Gastroesophageal sphincter (tissue), 3 donors: ENCODE measurements at regions not wholly inside any gene's neighbourhood (a gene's known extent, or its start where the extent isn't known, plus 50 kb on each side); places are given as distances from the start of the nearest gene placed in this dataset.

ENCODE experiments used
- EP300 ChIP-seq: sonication (generic); formaldehyde crosslinking; IDR thresholded peaks from one replicate; pipeline ENCODE4 v1.6.1; 2017; ENCODE audit warnings: antibody characterized with exemption, mild to moderate bottlenecking
- POLR2A ChIP-seq, 2 donors: fragments of 450-650 bp; IDR thresholded peaks; one replicate each; pipeline ENCODE4 v1.6.1; 2017; ENCODE audit warnings: antibody characterized with exemption in 2 of 2, mild to moderate bottlenecking in 2 of 2, moderate library complexity in 1 of 2
- POLR2AphosphoS5 ChIP-seq: sonication (generic); formaldehyde crosslinking; IDR thresholded peaks from one replicate; pipeline ENCODE4 v1.6.1; 2017; ENCODE audit warnings: antibody characterized with exemption
- TF ChIP-seq, protein P1 (sequence below), 4 experiments: fragments of 200-600 bp in 2 of 4; fragments of 450-650 bp in 2 of 4; sonication (generic) in 1 of 4; IDR thresholded peaks; one replicate each; pipeline ENCODE4 v1.5.1; 2017 to 2019; ENCODE audit warnings: antibody characterized with exemption in 4 of 4, mild to moderate bottlenecking in 2 of 4, moderate library complexity in 2 of 4

DNA sequence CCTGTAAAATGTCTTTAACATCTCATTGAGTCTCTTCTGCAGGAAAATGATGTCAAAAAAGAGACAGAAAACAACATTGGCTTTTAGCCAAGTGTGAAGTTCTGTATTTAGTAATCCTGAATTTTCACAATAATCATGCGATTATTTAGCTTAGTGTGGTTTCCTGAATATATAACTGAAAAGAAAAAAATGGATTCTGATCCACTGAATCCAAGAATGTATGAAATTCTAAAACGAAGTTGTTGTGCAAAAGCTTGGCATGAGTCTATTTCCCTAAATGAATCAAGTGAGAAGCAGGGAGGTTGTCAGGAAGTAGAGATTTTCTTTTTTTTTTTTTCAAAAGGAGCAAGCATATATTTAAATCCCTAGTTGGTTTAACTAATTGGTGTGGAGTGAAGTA is 145.9 kb upstream of the CDH6 start:
- no peak for TF ChIP-seq EP300
- TF ChIP-seq, protein P1, sequence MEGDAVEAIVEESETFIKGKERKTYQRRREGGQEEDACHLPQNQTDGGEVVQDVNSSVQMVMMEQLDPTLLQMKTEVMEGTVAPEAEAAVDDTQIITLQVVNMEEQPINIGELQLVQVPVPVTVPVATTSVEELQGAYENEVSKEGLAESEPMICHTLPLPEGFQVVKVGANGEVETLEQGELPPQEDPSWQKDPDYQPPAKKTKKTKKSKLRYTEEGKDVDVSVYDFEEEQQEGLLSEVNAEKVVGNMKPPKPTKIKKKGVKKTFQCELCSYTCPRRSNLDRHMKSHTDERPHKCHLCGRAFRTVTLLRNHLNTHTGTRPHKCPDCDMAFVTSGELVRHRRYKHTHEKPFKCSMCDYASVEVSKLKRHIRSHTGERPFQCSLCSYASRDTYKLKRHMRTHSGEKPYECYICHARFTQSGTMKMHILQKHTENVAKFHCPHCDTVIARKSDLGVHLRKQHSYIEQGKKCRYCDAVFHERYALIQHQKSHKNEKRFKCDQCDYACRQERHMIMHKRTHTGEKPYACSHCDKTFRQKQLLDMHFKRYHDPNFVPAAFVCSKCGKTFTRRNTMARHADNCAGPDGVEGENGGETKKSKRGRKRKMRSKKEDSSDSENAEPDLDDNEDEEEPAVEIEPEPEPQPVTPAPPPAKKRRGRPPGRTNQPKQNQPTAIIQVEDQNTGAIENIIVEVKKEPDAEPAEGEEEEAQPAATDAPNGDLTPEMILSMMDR (IDR thresholded peaks at IDR 0.05), result no peak
- TF ChIP-seq POLR2A (IDR thresholded peaks at IDR 0.05), result no peak
- TF ChIP-seq POLR2AphosphoS5, result no peak
